Left lung (tissue), 4 donors: ENCODE measurements at regions not wholly inside any gene's neighbourhood (a gene's known extent, or its start where the extent isn't known, plus 50 kb on each side); places are given as distances from the start of the nearest gene placed in this dataset.

Experiments
- ATAC-seq: fragments of 200-7000 bp; cut with Tn5 transposase; one replicate; pipeline ENCODE4 v1.9.1; 2020; ENCODE audit warnings: moderate library complexity
- DNase-seq, 4 donors: peaks; one replicate each; pipeline ENCODE4 v3.0.0-alpha.2; 2013 to 2020
- H3K27ac ChIP-seq, 2 donors: fragments of 200-600 bp; sonication (generic) in 1 of 2; one replicate each; pipeline versions ENCODE4 v1.5.0 to v1.8.0; 2020 to 2021
- H3K27me3 ChIP-seq, 2 donors: fragments of 200-600 bp; sonication (generic) in 1 of 2; one replicate each; pipeline versions ENCODE4 v1.5.0 to v1.8.0; 2020 to 2021
- H3K36me3 ChIP-seq, 2 donors: fragments of 200-600 bp; sonication (generic) in 1 of 2; one replicate each; pipeline versions ENCODE4 v1.5.0 to v1.8.0; 2020 to 2021
- H3K4me1 ChIP-seq, 2 donors: fragments of 200-600 bp; one replicate each; pipeline ENCODE4 v1.8.0; 2021
- H3K4me3 ChIP-seq, 2 donors: fragments of 200-600 bp; sonication (generic) in 1 of 2; one replicate each; pipeline versions ENCODE4 v1.5.0 to v1.8.0; 2020 to 2021; ENCODE audit warnings: mild to moderate bottlenecking in 1 of 2
- H3K9me3 ChIP-seq, 2 donors: fragments of 200-600 bp; sonication (generic) in 1 of 2; one replicate each; pipeline versions ENCODE4 v1.5.0 to v1.8.0; 2020 to 2021
- intact Hi-C, 2 donors: fragments of 100-400 bp; cut with DNase I; formaldehyde crosslinking; loops; one replicate each; pipeline versions ENCODE4 v1.11.2 to v1.14.2; 2022
- TF ChIP-seq, protein P1 (sequence below), 2 donors: fragments of 200-600 bp; sonication (generic) in 1 of 2; IDR thresholded peaks; one replicate each; pipeline versions ENCODE4 v1.5.0 to v1.8.0; 2021; ENCODE audit warnings: antibody characterized with exemption in 2 of 2
- donor health status: DM: no; HTN: yes; CAD: no.
- donor health status: DM: no; HTN: no; CAD: no.

DNA sequence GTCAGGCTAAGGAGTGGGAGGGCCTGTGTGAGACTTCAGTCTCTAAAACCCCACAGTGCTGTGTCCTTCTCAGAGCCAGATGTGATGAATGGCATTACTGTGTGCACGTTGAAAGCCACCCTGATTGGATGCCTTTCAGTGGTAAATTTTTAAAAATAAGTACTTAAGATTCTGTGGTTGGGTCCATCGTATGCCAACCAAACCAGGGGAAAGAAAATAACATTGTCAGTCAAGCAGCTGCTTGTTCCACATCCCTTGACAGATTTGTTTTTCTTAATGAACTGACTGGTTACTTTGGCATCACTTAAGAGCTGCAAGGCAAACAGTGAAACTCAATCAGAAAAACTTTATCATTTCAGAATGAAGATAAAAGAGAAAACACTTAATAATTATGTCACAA, 334.0 kb upstream of the NT5E start:
- no peak for DNase-seq

DNA sequence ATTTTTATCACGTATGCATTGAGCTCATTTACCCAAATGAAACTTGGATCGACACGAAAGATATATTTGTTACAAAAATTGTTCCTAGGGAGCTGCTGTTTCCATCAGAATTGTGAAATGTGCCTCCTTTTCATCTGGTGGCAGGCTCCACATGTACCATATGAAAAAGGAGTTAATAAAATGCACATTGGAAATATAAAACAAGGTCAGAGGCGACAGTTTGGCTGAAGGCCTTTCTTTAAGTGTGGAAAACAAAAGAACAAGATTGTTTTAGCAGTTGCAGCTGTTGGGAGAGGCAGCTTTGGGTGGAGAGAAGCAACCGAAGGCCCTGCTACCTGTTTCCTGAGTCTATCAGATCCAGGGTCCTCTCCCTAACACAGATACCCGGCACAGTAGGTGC, 334.5 kb upstream of the NT5E start:
- Histone ChIP-seq H3K9me3 (no peaks in the 10 kb centered on the region), H3K27ac (no peak overlapping the region), H3K4me3 (no peak overlapping the region), H3K36me3 (no peaks in the 10 kb centered on the region), H3K4me1 (no peaks in the 10 kb centered on the region), H3K27me3 (no peaks in the 10 kb centered on the region)
- TF ChIP-seq, protein P1, sequence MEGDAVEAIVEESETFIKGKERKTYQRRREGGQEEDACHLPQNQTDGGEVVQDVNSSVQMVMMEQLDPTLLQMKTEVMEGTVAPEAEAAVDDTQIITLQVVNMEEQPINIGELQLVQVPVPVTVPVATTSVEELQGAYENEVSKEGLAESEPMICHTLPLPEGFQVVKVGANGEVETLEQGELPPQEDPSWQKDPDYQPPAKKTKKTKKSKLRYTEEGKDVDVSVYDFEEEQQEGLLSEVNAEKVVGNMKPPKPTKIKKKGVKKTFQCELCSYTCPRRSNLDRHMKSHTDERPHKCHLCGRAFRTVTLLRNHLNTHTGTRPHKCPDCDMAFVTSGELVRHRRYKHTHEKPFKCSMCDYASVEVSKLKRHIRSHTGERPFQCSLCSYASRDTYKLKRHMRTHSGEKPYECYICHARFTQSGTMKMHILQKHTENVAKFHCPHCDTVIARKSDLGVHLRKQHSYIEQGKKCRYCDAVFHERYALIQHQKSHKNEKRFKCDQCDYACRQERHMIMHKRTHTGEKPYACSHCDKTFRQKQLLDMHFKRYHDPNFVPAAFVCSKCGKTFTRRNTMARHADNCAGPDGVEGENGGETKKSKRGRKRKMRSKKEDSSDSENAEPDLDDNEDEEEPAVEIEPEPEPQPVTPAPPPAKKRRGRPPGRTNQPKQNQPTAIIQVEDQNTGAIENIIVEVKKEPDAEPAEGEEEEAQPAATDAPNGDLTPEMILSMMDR (IDR thresholded peaks at IDR 0.05): no peak
- intact Hi-C loops: no loop called here
- ATAC-seq: no peak
- no peak for DNase-seq

More for the DNA sequence above, 334.0 kb upstream of the NT5E start:
- no peaks in the 10 kb centered on the region for H3K27me3 ChIP-seq
- no peak overlapping the region for H3K27ac ChIP-seq
- no peak for ATAC-seq
- no peaks in the 10 kb centered on the region for H3K4me1 ChIP-seq
- no peaks in the 10 kb centered on the region for H3K36me3 ChIP-seq
- TF ChIP-seq, protein P1 (IDR thresholded peaks at IDR 0.05): no peak
- H3K4me3 ChIP-seq: no peak overlapping the region
- H3K9me3 ChIP-seq: no peaks in the 10 kb centered on the region
- intact Hi-C loops: no loop called here

DNA sequence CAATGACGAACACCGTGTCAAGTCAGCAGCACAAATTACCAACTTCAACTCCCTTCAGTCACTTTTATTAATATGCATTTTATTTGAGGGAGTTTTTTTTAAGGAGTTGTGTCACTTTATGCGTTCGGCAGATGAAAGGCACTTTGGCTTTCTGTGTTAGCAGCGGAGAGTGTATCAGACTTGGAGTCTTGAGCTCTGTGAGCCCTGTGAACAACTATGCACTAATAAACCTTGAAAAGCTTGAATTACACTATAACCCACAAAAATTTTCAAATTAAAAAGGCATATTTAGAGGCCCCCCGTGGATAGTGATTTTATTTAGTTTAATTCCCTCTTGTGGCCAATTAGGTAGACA, 335.3 kb upstream of the NT5E start:
- Histone ChIP-seq H3K4me1 (no peaks in the 10 kb centered on the region), H3K36me3 (no peaks in the 10 kb centered on the region), H3K27me3 (no peaks in the 10 kb centered on the region), H3K4me3 (no peak overlapping the region), H3K27ac (no peak overlapping the region), H3K9me3 (no peaks in the 10 kb centered on the region)
- no peak for ATAC-seq
- TF ChIP-seq, protein P1 (IDR thresholded peaks at IDR 0.05): no peak
- intact Hi-C loops: no loop called here
- DNase-seq: no peak

DNA sequence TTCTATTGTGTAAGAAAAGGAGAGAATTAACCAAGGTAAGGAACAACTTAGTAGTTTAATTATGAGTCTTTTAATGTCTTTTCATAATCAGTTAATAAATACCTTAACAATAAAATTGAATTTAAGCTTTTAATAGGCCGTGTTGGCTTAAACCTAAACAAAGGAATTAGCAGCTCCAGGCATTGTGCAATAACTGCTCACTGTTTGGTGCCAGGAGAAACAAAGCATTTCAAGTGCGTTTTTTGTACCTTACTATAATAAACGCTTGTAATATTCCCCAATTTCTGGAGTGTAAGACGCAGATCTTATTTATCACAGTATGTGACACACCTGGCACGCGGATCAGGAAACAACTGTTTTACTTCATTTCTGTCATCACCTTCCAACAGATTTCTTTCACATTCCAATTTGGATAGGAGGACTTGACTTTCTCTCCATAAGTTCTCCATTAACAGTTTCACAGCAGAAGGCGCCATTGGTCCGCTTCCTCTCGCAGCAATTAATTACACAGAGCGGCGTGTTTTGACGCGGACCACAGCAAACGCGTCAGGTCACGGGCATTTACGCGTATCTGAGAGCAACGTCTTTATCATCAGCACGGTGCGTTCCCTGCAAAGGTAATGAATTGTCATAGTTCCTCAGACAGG, 335.8 kb upstream of the NT5E start:
- no peaks in the 10 kb centered on the region for H3K27me3 ChIP-seq
- no peaks in the 10 kb centered on the region for H3K4me1 ChIP-seq
- H3K36me3 ChIP-seq: no peaks in the 10 kb centered on the region
- no peaks in the 10 kb centered on the region for H3K9me3 ChIP-seq
- DNase-seq (no peak), ATAC-seq (no peak)
- TF ChIP-seq, protein P1 (IDR thresholded peaks at IDR 0.05): no peak
- no peak overlapping the region for H3K4me3 ChIP-seq
- intact Hi-C loops: no loop called here
- no peak overlapping the region for H3K27ac ChIP-seq

DNA sequence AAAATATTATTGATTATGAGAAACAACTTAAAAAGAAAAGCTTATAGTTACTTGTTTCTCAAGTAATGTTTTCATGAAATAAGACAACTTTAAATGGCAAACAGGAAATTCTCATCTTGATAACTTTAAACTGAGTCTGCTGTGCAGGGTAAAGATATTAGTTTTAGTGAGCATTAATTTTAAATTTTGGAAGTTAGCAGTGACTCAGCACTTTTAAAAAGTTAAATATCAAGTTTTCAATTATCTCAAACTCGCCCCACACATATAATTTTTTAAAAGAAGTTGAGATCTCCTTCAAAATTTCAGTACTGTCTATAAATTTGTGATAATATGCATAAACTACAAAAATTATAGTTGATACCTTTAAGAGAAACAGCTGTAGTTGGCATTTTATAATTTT, 337.3 kb upstream of the NT5E start:
- DNase-seq: no peak
- Histone ChIP-seq H3K4me1 (no peaks in the 10 kb centered on the region), H3K4me3 (no peak overlapping the region), H3K36me3 (no peaks in the 10 kb centered on the region), H3K27me3 (no peaks in the 10 kb centered on the region), H3K27ac (no peak overlapping the region), H3K9me3 (no peaks in the 10 kb centered on the region)
- TF ChIP-seq, protein P1 (IDR thresholded peaks at IDR 0.05): no peak
- intact Hi-C loops: no loop called here
- ATAC-seq: no peak
